ENCODE measurements at regions not wholly inside any gene's neighbourhood (a gene's known extent, or its start where the extent isn't known, plus 50 kb on each side); places are given as distances from the start of the nearest gene placed in this dataset.
"Not testable (repeated sequence)": the region's sequence is repeated elsewhere in the genome, so short reads cannot be mapped to it uniquely, and the experiment has no call there.

DNA sequence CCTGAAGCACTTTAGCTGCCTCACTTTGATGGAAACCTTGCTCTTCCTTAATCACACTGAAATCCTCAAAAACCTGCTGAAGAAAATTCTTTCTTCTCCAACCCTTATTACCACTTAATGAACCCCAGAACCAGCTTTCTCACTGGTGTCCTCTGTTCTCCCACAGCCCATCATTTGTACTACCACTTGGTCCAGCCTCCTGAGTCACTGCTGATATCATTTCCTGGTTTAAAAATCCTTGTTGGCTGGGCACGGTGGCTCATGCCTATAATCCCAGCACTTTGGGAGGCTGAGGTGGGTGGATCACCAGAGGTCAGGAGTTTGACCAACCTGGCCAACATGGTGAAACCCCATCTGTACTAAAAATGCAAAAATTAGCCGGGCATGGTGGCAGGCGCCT, 418.6 kb upstream of the KCNMB2 start:
- Histone ChIP-seq H3K27me3 (no peaks in the 10 kb centered on the region), H3K9me3 (no peaks in the 10 kb centered on the region), H3K27ac (no peak overlapping the region), H3K36me3 (no peaks in the 10 kb centered on the region), H3K4me3 (no peak overlapping the region), H3K4me1 (peaks cover 5% of the 10 kb centered on the region)
- TF ChIP-seq CTCF (IDR thresholded peaks at IDR 0.05) (no peak), POLR2AphosphoS5 (IDR thresholded peaks at IDR 0.05) (no peak), POLR2A (IDR thresholded peaks at IDR 0.05) (no peak), EP300 (IDR thresholded peaks at IDR 0.05) (no peak)
- DNase-seq (ENCODE audit: low spot score in 2 of 2), result no peak
- WGBS, result 93% methylated on average over 3 of the region's 3 CpGs

GRCh38 chr3:178119608-178120295, 416.5 kb upstream of the KCNMB2 start:
- not testable (repeated sequence) for H3K4me1 ChIP-seq; H3K9me3 ChIP-seq; H3K4me3 ChIP-seq; H3K27me3 ChIP-seq; DNase-seq (ENCODE audit: low spot score in 2 of 2); H3K36me3 ChIP-seq; H3K27ac ChIP-seq
- 64% methylated on average over 6 of the region's 6 CpGs for WGBS

DNA sequence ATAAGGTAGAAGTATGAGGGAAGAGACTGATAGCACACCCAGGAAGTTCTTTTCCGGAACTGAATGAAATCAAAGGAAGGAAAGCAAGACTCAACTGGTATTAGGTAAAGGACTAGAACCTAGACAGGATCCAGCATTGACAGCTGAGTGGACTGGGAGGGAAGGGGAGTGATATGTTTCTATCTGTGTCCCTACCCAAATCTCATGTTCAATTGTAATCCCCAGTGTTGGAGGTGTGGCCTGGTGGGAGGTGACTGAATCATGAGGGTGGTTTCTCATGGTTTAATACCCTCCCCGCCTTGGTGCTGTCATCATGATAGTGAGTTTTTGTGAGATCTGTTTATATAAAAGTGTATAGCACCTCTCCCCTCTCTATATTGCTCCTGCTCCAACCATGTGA, 415.9 kb upstream of the KCNMB2 start:
- Histone ChIP-seq H3K36me3 (no peaks in the 10 kb centered on the region), H3K27me3 (no peaks in the 10 kb centered on the region), H3K9me3 (no peaks in the 10 kb centered on the region), H3K4me1 (peaks cover 5% of the 10 kb centered on the region), H3K27ac (no peak overlapping the region), H3K4me3 (no peak overlapping the region)
- WGBS, result 85% methylated on average over 2 of the region's 2 CpGs
- no peak for DNase-seq (ENCODE audit: low spot score in 2 of 2)
- TF ChIP-seq POLR2A (IDR thresholded peaks at IDR 0.05), result no peak
- TF ChIP-seq CTCF (IDR thresholded peaks at IDR 0.05), result no peak
- no peak for TF ChIP-seq POLR2AphosphoS5 (IDR thresholded peaks at IDR 0.05)
- TF ChIP-seq EP300 (IDR thresholded peaks at IDR 0.05), result no peak

- DNase-seq (ENCODE audit: low spot score in 2 of 2), result no peak
- WGBS, result 74% methylated on average over 1 of the region's 1 CpG
- Histone ChIP-seq H3K9me3 (no peaks in the 10 kb centered on the region), H3K4me3 (no peak overlapping the region), H3K4me1 (no peaks in the 10 kb centered on the region), H3K27me3 (no peaks in the 10 kb centered on the region), H3K27ac (no peak overlapping the region), H3K36me3 (no peaks in the 10 kb centered on the region)
- TF ChIP-seq POLR2A (IDR thresholded peaks at IDR 0.05), result no peak
- no peak for TF ChIP-seq CTCF (IDR thresholded peaks at IDR 0.05)
- no peak for TF ChIP-seq EP300 (IDR thresholded peaks at IDR 0.05)
- no peak for TF ChIP-seq POLR2AphosphoS5 (IDR thresholded peaks at IDR 0.05)
These were observed 409.6 kb upstream of the KCNMB2 start for GRCh38 chr3:178126686-178127085.

DNA sequence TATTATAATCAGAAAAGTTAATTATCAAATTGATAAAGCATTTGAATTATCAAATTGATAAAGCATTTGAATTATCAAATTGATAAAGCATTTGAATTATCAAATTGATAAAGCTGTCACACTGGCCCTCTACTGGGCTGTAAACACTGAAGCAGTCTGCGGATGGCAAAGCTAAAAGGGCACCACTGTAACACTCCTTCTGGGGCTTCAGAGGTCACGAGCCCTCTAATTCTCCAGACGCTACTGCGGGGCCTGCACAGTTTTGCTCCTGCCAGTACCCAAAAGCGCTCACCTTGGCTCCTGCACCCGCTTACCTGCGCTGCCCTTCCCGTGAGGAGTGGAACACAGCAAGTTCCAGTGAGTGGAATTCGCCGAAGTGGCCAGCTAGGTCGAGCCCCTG, 409.0 kb upstream of the KCNMB2 start:
- peak in 1 of 2 donors; percentile 76 for DNase-seq (ENCODE audit: low spot score in 2 of 2)
- TF ChIP-seq POLR2AphosphoS5 (IDR thresholded peaks at IDR 0.05), result no peak
- no peak for TF ChIP-seq CTCF (IDR thresholded peaks at IDR 0.05)
- TF ChIP-seq EP300 (IDR thresholded peaks at IDR 0.05), result no peak
- TF ChIP-seq POLR2A (IDR thresholded peaks at IDR 0.05), result no peak
- no peak overlapping the region for H3K27ac ChIP-seq
- H3K4me1 ChIP-seq, result no peaks in the 10 kb centered on the region
- WGBS, result 93% methylated on average over 11 of the region's 11 CpGs
- H3K9me3 ChIP-seq, result no peaks in the 10 kb centered on the region
- H3K36me3 ChIP-seq, result no peaks in the 10 kb centered on the region
- no peak overlapping the region for H3K4me3 ChIP-seq
- no peaks in the 10 kb centered on the region for H3K27me3 ChIP-seq

DNA sequence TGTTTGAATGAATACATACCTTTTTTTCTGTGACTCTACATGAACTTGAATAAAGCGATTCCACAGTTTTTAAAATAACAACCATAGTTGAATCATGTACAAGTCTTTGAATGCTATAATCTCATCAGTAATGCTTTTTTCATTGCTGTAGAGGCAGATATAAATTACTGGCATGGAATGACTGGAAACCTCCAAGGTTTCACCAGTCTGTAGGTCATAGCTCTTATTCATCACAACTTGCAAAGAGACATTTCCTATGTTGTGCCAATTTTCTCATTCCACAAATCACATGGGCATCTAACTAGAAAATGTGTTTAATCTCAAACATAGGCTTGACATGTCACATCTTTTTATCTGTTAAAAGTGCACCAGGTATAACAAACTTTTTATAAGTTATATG, 407.1 kb upstream of the KCNMB2 start:
- DNase-seq (ENCODE audit: low spot score in 2 of 2), result no peak
- Histone ChIP-seq H3K4me1 (no peaks in the 10 kb centered on the region), H3K9me3 (no peaks in the 10 kb centered on the region), H3K36me3 (no peaks in the 10 kb centered on the region), H3K27me3 (no peaks in the 10 kb centered on the region), H3K4me3 (no peak overlapping the region), H3K27ac (no peak overlapping the region)
- TF ChIP-seq EP300 (IDR thresholded peaks at IDR 0.05) (no peak), CTCF (IDR thresholded peaks at IDR 0.05) (no peak), POLR2A (IDR thresholded peaks at IDR 0.05) (no peak), POLR2AphosphoS5 (IDR thresholded peaks at IDR 0.05) (no peak)
- 93% methylated on average over 1 of the region's 1 CpG for WGBS
